ENCODE measurements at regions not wholly inside any gene's neighbourhood (a gene's known extent, or its start where the extent isn't known, plus 50 kb on each side); places are given as distances from the start of the nearest gene placed in this dataset.
"Not testable (repeated sequence)": the region's sequence is repeated elsewhere in the genome, so short reads cannot be mapped to it uniquely, and the experiment has no call there.

- no peak for ATAC-seq
- DNase-seq: no peak
- Mint-ChIP-seq H3K9me3 (no peaks in the 10 kb centered on the region), H3K27ac (no peak overlapping the region), H3K36me3 (ENCODE audit: low read depth) (no peaks in the 10 kb centered on the region), H3K27me3 (no peaks in the 10 kb centered on the region), H3K4me3 (no peak overlapping the region), H3K4me1 (ENCODE audit: low read depth) (peaks cover 2% of the 10 kb centered on the region)
- POLR2A ChIA-PET: no interaction called here
- CTCF ChIA-PET: interaction anchor here (2.0 to 13.6 kb wide), 3 partner anchors 22 to 183 kb away, joined by 5 to 110 read pairs (median 38); no protein-coding TSS in a partner anchor
- TF ChIP-seq, protein P1, sequence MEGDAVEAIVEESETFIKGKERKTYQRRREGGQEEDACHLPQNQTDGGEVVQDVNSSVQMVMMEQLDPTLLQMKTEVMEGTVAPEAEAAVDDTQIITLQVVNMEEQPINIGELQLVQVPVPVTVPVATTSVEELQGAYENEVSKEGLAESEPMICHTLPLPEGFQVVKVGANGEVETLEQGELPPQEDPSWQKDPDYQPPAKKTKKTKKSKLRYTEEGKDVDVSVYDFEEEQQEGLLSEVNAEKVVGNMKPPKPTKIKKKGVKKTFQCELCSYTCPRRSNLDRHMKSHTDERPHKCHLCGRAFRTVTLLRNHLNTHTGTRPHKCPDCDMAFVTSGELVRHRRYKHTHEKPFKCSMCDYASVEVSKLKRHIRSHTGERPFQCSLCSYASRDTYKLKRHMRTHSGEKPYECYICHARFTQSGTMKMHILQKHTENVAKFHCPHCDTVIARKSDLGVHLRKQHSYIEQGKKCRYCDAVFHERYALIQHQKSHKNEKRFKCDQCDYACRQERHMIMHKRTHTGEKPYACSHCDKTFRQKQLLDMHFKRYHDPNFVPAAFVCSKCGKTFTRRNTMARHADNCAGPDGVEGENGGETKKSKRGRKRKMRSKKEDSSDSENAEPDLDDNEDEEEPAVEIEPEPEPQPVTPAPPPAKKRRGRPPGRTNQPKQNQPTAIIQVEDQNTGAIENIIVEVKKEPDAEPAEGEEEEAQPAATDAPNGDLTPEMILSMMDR (IDR thresholded peaks at IDR 0.05): no peak
- intact Hi-C loops (cut with micrococcal nuclease): no loop called here
These were observed 114.2 kb upstream of the IGLL5 start for GRCh38 chr22:22773427-22773826.

DNA sequence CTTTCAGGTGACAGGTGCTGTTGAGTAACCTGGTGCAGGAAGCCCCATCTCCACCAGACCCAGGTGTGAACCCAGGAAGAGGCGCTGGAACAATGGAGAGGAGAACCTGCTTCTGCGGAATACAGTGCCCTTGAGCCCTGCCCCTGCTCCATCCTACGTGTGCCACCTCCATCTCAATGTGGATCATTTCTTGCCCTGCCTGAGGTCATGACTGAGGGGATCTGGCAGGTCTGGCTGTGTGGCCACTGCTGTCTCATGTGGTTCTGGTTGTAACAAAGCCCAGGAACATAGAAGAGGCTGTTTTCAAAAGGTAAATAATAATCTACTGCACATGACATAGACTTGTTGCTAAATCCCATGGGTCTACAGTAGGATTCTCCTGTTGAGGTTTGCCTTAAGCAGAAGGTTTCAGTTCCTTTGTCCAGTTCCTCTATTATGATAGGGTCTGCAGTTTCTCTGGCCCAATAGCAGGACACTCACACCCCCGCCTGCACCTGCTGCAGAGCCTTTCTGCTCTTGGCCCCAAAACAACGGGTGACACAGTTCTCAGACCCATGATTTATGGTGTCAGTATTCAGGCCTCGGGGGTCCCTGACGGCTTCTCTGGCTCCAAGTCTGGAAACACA is 113.5 kb upstream of the IGLL5 start:
- ATAC-seq (no peak), DNase-seq (no peak)
- Mint-ChIP-seq H3K9me3 (no peaks in the 10 kb centered on the region), H3K4me1 (ENCODE audit: low read depth) (peaks cover 2% of the 10 kb centered on the region), H3K27me3 (no peaks in the 10 kb centered on the region), H3K27ac (no peak overlapping the region), H3K36me3 (ENCODE audit: low read depth) (no peaks in the 10 kb centered on the region), H3K4me3 (no peak overlapping the region)
- intact Hi-C loops (cut with micrococcal nuclease): no loop called here
- ChIA-PET POLR2A (no interaction called here), CTCF (interaction anchor here (1.2 to 1.9 kb wide), 2 partner anchors 21 to 186 kb away, joined by 3 to 14 read pairs; no protein-coding TSS in a partner anchor)
- TF ChIP-seq, protein P1 (IDR thresholded peaks at IDR 0.05): no peak

DNA sequence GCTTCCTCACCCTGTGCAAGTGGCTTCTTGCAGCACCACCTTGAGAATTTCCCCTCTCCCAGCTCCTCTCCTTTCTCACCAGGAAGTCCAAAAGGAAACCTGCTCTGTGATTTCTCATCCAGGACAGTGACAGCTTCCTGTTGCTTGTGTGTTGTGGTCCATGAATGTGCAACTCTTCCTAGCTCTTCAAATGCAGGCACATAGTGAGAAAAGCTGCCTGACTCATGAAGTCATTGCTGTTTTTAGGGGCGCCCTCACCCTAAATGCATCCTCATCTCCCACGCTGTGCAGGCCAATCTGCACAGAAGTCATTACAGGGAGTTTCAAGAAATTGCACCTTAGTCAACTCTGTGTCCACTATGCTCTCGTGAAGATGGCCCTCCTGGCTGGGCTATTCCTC is 112.9 kb upstream of the IGLL5 start:
- ATAC-seq; H3K27me3 Mint-ChIP-seq; H3K4me1 Mint-ChIP-seq (ENCODE audit: low read depth); DNase-seq; POLR2A ChIA-PET; intact Hi-C loops (cut with micrococcal nuclease); H3K4me3 Mint-ChIP-seq; H3K36me3 Mint-ChIP-seq (ENCODE audit: low read depth); H3K9me3 Mint-ChIP-seq: not testable (repeated sequence)
- CTCF ChIA-PET: interaction anchor here (1.2 to 1.9 kb wide), 3 partner anchors 22 to 185 kb away, joined by 3 to 14 read pairs (median 4); no protein-coding TSS in a partner anchor
- H3K27ac Mint-ChIP-seq: peak overlapping the region; percentile 19

DNA sequence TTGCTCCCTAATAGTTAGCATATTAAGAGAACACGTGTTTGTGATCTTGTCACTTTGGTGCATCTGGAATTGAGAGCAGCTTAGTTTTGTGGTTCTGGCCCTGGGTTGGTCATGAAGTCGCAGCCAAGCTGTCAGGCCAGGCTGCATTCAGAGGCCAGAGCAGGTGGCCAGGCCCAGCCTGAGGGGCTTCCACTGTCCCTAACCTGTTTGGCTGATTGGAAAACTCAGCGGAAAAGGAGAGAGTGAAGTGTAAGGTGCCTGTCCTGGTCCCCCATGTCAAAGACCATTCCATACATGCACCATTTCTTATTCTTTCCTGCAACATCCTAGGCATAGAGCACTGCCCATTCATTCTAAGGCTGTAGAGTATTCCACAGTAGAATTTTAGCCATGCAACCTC is 111.5 kb upstream of the IGLL5 start:
- POLR2A ChIA-PET: no interaction called here
- DNase-seq: no peak
- TF ChIP-seq, protein P1 (IDR thresholded peaks at IDR 0.05): no peak

DNA sequence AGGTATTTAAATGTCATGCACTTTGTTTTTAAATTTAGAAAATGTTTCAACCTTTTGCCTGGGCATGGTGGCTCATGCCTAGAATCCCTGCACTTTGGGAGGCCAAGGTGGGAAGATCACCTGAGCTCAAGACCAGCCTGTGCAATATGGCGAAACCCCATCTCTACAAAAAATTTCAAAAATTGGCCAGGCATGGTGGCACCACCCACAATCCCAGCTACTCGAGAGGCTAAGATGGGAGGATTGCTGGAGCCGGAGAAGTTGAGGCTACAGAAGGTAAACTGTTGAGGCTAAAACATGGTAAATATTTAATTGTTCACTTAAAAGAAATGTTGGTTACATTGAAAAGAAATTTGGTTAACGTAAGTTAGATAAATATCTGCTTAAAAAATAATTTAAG is 108.4 kb upstream of the IGLL5 start:
- Mint-ChIP-seq H3K36me3 (ENCODE audit: low read depth) (no peaks in the 10 kb centered on the region), H3K9me3 (no peaks in the 10 kb centered on the region), H3K27ac (no peak overlapping the region), H3K4me1 (ENCODE audit: low read depth) (no peaks in the 10 kb centered on the region), H3K27me3 (no peaks in the 10 kb centered on the region), H3K4me3 (no peak overlapping the region)
- ChIA-PET POLR2A (no interaction called here), CTCF (interaction anchor here (1.4 to 3.5 kb wide), 3 partner anchors 9 to 163 kb away, joined by 3 to 28 read pairs (median 13); no protein-coding TSS in a partner anchor)
- intact Hi-C loops (cut with micrococcal nuclease): no loop called here
- DNase-seq (no peak), ATAC-seq (no peak)
- TF ChIP-seq, protein P1 (IDR thresholded peaks at IDR 0.05): no peak

More for the DNA sequence above, 111.5 kb upstream of the IGLL5 start:
- ATAC-seq: no peak
- H3K27me3 Mint-ChIP-seq: no peaks in the 10 kb centered on the region
- intact Hi-C loops (cut with micrococcal nuclease): no loop called here
- H3K36me3 Mint-ChIP-seq (ENCODE audit: low read depth): no peaks in the 10 kb centered on the region
- no peak overlapping the region for H3K4me3 Mint-ChIP-seq
- CTCF ChIA-PET: interaction anchor here (1.2 to 2.4 kb wide), 4 partner anchors 12 to 108 kb away, joined by 4 to 14 read pairs (median 6); no protein-coding TSS in a partner anchor
- H3K4me1 Mint-ChIP-seq (ENCODE audit: low read depth): peaks cover 2% of the 10 kb centered on the region
- H3K27ac Mint-ChIP-seq: no peak overlapping the region
- H3K9me3 Mint-ChIP-seq: no peaks in the 10 kb centered on the region

Data from activated CD8-positive, alpha-beta T cell treated with anti-CD3 and anti-CD28 coated beads for 36 hours (primary cell).